Ishikawa (cell line): ENCODE measurements at regions not wholly inside any gene's neighbourhood (a gene's known extent, or its start where the extent isn't known, plus 50 kb on each side); places are given as distances from the start of the nearest gene placed in this dataset.

Experiments used
- CEBPB ChIP-seq: IDR thresholded peaks from 2 replicates; pipeline ENCODE4 v1.6.1; 2012
- CREB1 ChIP-seq: IDR thresholded peaks from 2 replicates; pipeline ENCODE4 v1.6.1; 2012; ENCODE audit warnings: low read depth
- EGR1 ChIP-seq: IDR thresholded peaks from 2 replicates; pipeline ENCODE4 v1.6.1; 2012
- EP300 ChIP-seq: IDR thresholded peaks from 2 replicates; pipeline ENCODE4 v1.6.1; 2012; ENCODE audit warnings: borderline replicate concordance
- FOXM1 ChIP-seq: IDR thresholded peaks from 2 replicates; pipeline ENCODE4 v1.6.1; 2012; ENCODE audit warnings: low read depth, borderline replicate concordance
- NFIC ChIP-seq: IDR thresholded peaks from 2 replicates; pipeline ENCODE4 v1.6.1; 2012
- RAD21 ChIP-seq: IDR thresholded peaks from 2 replicates; pipeline ENCODE4 v1.6.1; 2012; ENCODE audit warnings: low read depth
- TAF1 ChIP-seq: IDR thresholded peaks from 2 replicates; pipeline ENCODE4 v1.6.1; 2012; ENCODE audit warnings: low read depth, mild to moderate bottlenecking
- TCF12 ChIP-seq: IDR thresholded peaks from 2 replicates; pipeline ENCODE4 v1.6.1; 2012; ENCODE audit warnings: low read depth
- TEAD4 ChIP-seq: IDR thresholded peaks from 2 replicates; pipeline ENCODE4 v1.6.1; 2012
- YY1 ChIP-seq: IDR thresholded peaks from 2 replicates; pipeline ENCODE4 v1.6.1; 2012; ENCODE audit warnings: low read depth
- ZBTB7A ChIP-seq: IDR thresholded peaks from 2 replicates; pipeline ENCODE4 v1.6.1; 2012; ENCODE audit warnings: low read depth
- TF ChIP-seq, protein P1 (sequence below): IDR thresholded peaks from 2 replicates; pipeline ENCODE4 v1.6.1; 2012; ENCODE audit warnings: low read depth, mild to moderate bottlenecking
- TF ChIP-seq, protein P2 (sequence below): IDR thresholded peaks from 2 replicates; pipeline ENCODE4 v1.6.1; 2012
- TF ChIP-seq, protein P3 (sequence below): IDR thresholded peaks from 2 replicates; pipeline ENCODE4 v1.6.1; 2012

DNA sequence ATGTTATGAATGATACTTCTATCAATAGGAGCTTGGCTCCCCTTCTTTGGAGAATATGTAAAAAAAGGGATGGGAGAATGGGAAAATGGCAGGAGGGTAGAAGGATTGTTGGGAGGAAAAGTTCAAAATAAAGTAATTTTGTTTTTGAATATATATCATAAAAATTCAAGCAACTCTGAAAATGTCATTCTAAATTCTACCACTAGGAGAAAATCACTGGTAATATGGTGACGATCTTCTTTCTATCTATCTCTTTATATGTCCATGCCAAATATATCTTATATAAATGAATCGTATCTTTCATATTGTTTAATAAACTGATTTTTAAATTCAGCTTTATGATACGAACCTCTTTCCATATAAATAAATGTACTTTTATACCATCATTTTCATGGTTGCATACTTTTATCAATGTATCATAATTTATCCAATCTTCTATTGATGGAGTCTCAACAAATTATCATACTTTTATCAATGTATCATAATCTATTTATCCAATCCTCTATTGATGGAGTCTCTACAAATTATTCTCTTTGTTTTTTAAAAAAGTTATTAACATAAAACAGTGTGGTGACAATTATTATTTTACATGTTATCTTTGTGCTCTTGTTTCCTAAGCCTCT, 73.7 kb upstream of the MARK1 start:
- TF ChIP-seq CREB1: no peak
- no peak for TF ChIP-seq EP300
- no peak for TF ChIP-seq TCF12
- TF ChIP-seq, protein P1, sequence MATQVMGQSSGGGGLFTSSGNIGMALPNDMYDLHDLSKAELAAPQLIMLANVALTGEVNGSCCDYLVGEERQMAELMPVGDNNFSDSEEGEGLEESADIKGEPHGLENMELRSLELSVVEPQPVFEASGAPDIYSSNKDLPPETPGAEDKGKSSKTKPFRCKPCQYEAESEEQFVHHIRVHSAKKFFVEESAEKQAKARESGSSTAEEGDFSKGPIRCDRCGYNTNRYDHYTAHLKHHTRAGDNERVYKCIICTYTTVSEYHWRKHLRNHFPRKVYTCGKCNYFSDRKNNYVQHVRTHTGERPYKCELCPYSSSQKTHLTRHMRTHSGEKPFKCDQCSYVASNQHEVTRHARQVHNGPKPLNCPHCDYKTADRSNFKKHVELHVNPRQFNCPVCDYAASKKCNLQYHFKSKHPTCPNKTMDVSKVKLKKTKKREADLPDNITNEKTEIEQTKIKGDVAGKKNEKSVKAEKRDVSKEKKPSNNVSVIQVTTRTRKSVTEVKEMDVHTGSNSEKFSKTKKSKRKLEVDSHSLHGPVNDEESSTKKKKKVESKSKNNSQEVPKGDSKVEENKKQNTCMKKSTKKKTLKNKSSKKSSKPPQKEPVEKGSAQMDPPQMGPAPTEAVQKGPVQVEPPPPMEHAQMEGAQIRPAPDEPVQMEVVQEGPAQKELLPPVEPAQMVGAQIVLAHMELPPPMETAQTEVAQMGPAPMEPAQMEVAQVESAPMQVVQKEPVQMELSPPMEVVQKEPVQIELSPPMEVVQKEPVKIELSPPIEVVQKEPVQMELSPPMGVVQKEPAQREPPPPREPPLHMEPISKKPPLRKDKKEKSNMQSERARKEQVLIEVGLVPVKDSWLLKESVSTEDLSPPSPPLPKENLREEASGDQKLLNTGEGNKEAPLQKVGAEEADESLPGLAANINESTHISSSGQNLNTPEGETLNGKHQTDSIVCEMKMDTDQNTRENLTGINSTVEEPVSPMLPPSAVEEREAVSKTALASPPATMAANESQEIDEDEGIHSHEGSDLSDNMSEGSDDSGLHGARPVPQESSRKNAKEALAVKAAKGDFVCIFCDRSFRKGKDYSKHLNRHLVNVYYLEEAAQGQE: no peak
- TF ChIP-seq, protein P2, sequence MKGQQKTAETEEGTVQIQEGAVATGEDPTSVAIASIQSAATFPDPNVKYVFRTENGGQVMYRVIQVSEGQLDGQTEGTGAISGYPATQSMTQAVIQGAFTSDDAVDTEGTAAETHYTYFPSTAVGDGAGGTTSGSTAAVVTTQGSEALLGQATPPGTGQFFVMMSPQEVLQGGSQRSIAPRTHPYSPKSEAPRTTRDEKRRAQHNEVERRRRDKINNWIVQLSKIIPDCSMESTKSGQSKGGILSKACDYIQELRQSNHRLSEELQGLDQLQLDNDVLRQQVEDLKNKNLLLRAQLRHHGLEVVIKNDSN: no peak
- no peak for TF ChIP-seq TAF1
- TF ChIP-seq YY1: no peak
- TF ChIP-seq NFIC: no peak
- TF ChIP-seq, protein P3, sequence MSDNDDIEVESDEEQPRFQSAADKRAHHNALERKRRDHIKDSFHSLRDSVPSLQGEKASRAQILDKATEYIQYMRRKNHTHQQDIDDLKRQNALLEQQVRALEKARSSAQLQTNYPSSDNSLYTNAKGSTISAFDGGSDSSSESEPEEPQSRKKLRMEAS: no peak

DNA sequence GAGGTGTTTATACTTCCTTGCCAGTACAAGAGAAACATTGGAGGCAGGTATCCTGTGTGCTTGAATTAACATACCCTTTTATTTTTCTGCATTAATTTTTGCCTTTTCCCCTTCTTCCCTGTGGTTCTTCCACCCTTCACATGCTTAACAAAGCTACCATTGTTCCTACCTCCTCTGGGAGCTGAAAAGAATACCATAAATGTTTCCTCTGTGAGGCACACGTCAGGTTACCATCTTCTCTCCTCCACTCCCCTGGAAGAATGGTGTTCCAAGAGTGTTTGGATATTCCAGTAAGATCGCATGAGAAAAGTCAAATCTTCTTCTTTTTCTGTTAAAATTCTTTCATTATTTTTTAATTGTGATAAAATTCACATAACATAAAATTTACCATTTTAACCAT, 74.6 kb upstream of the MARK1 start:
- no peak for TF ChIP-seq NFIC
- no peak for TF ChIP-seq TEAD4
- no peak for TF ChIP-seq RAD21
- no peak for TF ChIP-seq EGR1
- no peak for TF ChIP-seq ZBTB7A
- TF ChIP-seq, protein P3: no peak
- TF ChIP-seq, protein P1: no peak
- no peak for TF ChIP-seq EP300

DNA sequence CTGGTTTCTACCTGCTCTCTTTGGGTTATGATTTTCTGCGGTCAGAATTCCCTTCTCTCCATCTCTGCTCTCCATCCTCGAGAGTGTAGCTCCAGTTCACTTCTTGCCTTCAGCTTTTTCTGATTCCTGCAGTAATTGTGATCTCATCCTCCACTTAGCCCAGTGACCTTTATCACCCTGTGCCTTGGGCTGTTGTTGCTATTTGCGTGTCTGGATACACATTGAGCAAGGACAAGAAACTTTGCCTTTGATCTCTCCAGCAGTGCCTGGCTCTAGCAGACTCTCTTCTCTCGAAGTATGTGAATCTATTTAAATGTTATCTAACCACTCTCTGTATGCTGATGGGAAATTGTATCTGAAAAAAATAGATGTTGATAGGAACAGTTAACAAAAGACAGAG, 76.4 kb upstream of the MARK1 start:
- TF ChIP-seq TCF12 (no peak), FOXM1 (no peak), EGR1 (no peak), EP300 (no peak), ZBTB7A (no peak), NFIC (no peak), TAF1 (no peak), CEBPB (no peak), TEAD4 (no peak), CREB1 (no peak), RAD21 (no peak)
- TF ChIP-seq, protein P3: no peak
- TF ChIP-seq, protein P2: no peak

DNA sequence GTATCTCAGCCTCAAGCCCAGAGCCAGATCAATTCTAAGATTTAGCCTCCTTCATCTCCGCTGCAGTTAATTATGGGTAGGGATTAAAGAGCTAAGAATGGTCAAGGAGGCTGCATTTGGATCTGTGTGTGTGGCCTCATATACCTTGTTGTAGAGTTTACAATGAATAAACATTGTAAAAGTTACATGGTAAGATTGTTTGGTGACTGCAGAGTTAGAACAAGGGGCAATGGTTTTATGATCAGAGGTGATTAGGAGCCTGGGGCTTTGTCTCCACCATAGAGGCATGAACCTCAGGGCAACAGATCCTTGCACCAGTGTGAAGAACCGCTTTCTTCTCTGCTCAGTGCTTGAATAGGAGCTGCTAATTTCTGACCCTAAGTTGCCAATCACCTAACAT, 77.0 kb upstream of the MARK1 start:
- no peak for TF ChIP-seq RAD21
- TF ChIP-seq, protein P1: no peak
- TF ChIP-seq FOXM1: no peak
- no peak for TF ChIP-seq YY1
- no peak for TF ChIP-seq ZBTB7A
- no peak for TF ChIP-seq CREB1
- no peak for TF ChIP-seq TCF12
- TF ChIP-seq TAF1: no peak

DNA sequence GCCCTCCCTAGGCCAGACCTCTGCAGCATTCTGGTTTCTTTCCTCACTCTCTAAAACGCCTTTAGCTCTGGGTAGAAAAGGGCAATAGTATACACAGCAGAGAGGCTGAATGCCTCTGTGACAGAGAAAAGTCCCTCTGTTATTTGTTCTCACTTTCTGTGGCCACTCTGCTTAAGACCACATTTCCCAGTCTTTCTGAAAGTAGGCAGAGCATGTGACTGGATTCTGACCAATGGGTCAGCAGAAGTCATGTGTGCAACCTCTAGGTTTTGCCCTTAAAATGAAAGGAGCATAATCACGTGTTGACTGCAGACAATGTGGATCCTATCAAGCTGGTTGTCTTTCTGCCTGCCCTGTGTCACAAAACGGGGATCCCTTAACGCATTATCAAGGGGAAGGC, 79.7 kb upstream of the MARK1 start:
- TF ChIP-seq, protein P1: no peak
- TF ChIP-seq, protein P3: no peak
- TF ChIP-seq CREB1: no peak
- TF ChIP-seq CEBPB: no peak
- TF ChIP-seq NFIC: no peak
- no peak for TF ChIP-seq ZBTB7A
- TF ChIP-seq RAD21: no peak
- TF ChIP-seq YY1: no peak
- TF ChIP-seq, protein P2: no peak
- no peak for TF ChIP-seq TCF12
- no peak for TF ChIP-seq TEAD4
- no peak for TF ChIP-seq EGR1
- TF ChIP-seq FOXM1: no peak
- TF ChIP-seq TAF1: no peak
- no peak for TF ChIP-seq EP300
